Transverse colon (tissue), 4 donors: ENCODE measurements at regions not wholly inside any gene's neighbourhood (a gene's known extent, or its start where the extent isn't known, plus 50 kb on each side); places are given as distances from the start of the nearest gene placed in this dataset.
A peak's percentile ranks its signal among the peaks of the same experiment; 100 is the strongest.

ENCODE experiments used
- DNase-seq: peaks from one replicate; pipeline ENCODE4 v3.0.0-alpha.2; 2019
- H3K27ac ChIP-seq, 4 donors: fragments of 200-600 bp; sonication (generic); 2 replicates each; pipeline ENCODE4 v1.5.1; 2016 to 2018; ENCODE audit warnings: inconsistent platforms in 4 of 4
- H3K27me3 ChIP-seq: fragments of 200-600 bp; sonication (generic); 2 replicates; pipeline ENCODE4 v1.5.1; 2017; ENCODE audit warnings: inconsistent platforms
- H3K36me3 ChIP-seq, 4 donors: fragments of 200-600 bp; sonication (generic); 2 replicates each; pipeline ENCODE4 v1.5.1; 2017 to 2019; ENCODE audit warnings: inconsistent platforms in 4 of 4
- H3K4me1 ChIP-seq, 4 donors: fragments of 200-600 bp; sonication (generic); 2 replicates each; pipeline ENCODE4 v1.5.1; 2017 to 2020; ENCODE audit warnings: inconsistent platforms in 4 of 4
- H3K4me3 ChIP-seq, 4 donors: fragments of 200-600 bp; sonication (generic); 1 replicate in 1 of 4; 2 replicates in 3 of 4; pipeline versions ENCODE4 v1.5.1 to v1.6.1; 2017 to 2019; ENCODE audit warnings: inconsistent platforms in 4 of 4
- H3K9me3 ChIP-seq, 2 donors: fragments of 200-600 bp; sonication (generic); 2 replicates each; pipeline ENCODE4 v1.5.1; 2017 to 2019; ENCODE audit warnings: inconsistent platforms in 2 of 2
- EP300 ChIP-seq: sonication (generic); formaldehyde crosslinking; IDR thresholded peaks from one replicate; pipeline ENCODE4 v1.6.1; 2017; ENCODE audit warnings: antibody characterized with exemption, low read depth
- POLR2A ChIP-seq: fragments of 450-650 bp; IDR thresholded peaks from one replicate; pipeline ENCODE4 v1.6.1; 2016; ENCODE audit warnings: antibody characterized with exemption, mild to moderate bottlenecking, moderate library complexity
- POLR2AphosphoS5 ChIP-seq, 3 donors: sonication (generic); formaldehyde crosslinking; IDR thresholded peaks; one replicate each; pipeline ENCODE4 v1.6.1; 2016; ENCODE audit warnings: antibody characterized with exemption in 3 of 3
- WGBS, 2 donors: methylation state at CpG; one replicate each; pipeline ENCODE4 v1.1.5; 2018; ENCODE audit warnings: low coverage in 1 of 2; 5-methylcytosine and 5-hydroxymethylcytosine counted together
- in situ Hi-C, 4 donors: fragments of 200-750 bp; cut with MboI; loops; one replicate each; pipeline versions ENCODE4 v1.15.0 to v1.15.1; 2017; ENCODE audit warnings: low sequenced_read_pairs in 3 of 4, low pct_ligation_motif_present in 1 of 4, low pct_unique_long_range_greater_than_20kb in 1 of 4
- intact Hi-C: fragments of 100-400 bp; cut with DNase I; formaldehyde crosslinking; loops from one replicate; pipeline ENCODE4 v1.15.1; 2023; ENCODE audit warnings: low total_unique reads
- TF ChIP-seq, protein P1 (sequence below), 5 experiments: fragments of 200-600 bp in 3 of 5; fragments of 450-650 bp in 2 of 5; sonication (generic) in 3 of 5; IDR thresholded peaks; 1 replicate in 2 of 5; 2 replicates in 3 of 5; pipeline ENCODE4 v1.5.1; 2016 to 2017; ENCODE audit warnings: antibody characterized with exemption in 5 of 5, inconsistent platforms in 3 of 5, mild to moderate bottlenecking in 2 of 5, moderate library complexity in 1 of 5

DNA sequence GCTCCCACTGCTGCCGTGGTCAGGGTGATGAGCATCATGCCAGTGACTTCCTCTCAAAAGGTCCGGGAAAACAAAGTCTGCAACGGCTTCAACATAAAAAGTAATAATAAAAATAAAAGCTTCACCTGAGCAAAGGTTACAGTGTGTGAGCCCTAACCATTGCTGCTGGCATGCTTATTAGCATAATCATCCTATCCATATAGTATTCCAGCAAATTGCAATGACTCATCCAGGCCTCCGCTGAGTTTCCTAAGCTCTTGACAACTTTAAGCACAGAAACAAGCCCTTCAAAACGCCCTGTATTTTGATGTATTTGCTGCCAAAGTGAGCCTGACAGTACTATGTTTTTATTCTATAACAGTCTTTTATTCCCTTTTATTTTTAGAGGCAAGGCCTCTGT is 100.5 kb downstream of the AASDH start:
- H3K4me1 ChIP-seq = peaks cover 0 to 22% (median 5%) of the 10 kb centered on the region in 4 donors
- WGBS, 2 donors = 69 to 79% methylated on average over 5 of the region's 5 CpGs
- H3K36me3 ChIP-seq = no peaks in the 10 kb centered on the region
- no peak for DNase-seq
- H3K4me3 ChIP-seq = no peak overlapping the region
- no peak overlapping the region for H3K27ac ChIP-seq
- TF ChIP-seq EP300 (no peak), POLR2AphosphoS5 (IDR thresholded peaks at IDR 0.05) (no peak), POLR2A (no peak)
- TF ChIP-seq, protein P1, sequence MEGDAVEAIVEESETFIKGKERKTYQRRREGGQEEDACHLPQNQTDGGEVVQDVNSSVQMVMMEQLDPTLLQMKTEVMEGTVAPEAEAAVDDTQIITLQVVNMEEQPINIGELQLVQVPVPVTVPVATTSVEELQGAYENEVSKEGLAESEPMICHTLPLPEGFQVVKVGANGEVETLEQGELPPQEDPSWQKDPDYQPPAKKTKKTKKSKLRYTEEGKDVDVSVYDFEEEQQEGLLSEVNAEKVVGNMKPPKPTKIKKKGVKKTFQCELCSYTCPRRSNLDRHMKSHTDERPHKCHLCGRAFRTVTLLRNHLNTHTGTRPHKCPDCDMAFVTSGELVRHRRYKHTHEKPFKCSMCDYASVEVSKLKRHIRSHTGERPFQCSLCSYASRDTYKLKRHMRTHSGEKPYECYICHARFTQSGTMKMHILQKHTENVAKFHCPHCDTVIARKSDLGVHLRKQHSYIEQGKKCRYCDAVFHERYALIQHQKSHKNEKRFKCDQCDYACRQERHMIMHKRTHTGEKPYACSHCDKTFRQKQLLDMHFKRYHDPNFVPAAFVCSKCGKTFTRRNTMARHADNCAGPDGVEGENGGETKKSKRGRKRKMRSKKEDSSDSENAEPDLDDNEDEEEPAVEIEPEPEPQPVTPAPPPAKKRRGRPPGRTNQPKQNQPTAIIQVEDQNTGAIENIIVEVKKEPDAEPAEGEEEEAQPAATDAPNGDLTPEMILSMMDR (IDR thresholded peaks at IDR 0.05) = no peak
- H3K9me3 ChIP-seq = no peaks in the 10 kb centered on the region
- in situ Hi-C loops = no loop called here
- intact Hi-C loops = no loop called here
- H3K27me3 ChIP-seq = no peaks in the 10 kb centered on the region

DNA sequence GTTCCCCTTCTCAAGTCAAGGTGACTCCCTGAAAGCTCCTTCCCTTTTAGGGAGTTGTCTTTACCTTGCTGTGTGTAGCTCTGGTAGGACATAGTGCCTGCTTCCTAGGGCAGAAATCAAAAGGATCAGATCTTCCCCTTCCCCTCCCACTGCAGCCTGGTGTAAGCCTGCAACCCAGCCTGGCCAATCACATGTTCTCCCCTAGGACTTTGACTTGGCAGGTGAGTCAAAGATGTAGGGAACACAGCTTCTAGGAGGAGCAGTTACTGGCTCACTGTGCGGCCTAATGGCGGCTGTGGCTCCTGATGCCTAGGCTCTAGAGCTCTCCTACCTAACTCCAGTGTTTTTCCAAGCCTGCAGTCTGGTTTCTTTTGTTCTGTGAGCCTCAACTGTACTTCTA is 103.9 kb downstream of the AASDH start:
- Histone ChIP-seq H3K27ac (no peak overlapping the region), H3K4me1 (peaks cover 0 to 4% (median 0%) of the 10 kb centered on the region in 4 donors), H3K4me3 (no peak overlapping the region), H3K27me3 (no peaks in the 10 kb centered on the region), H3K9me3 (no peaks in the 10 kb centered on the region), H3K36me3 (no peaks in the 10 kb centered on the region)
- in situ Hi-C loops = no loop called here
- no peak for TF ChIP-seq POLR2AphosphoS5 (IDR thresholded peaks at IDR 0.05)
- TF ChIP-seq, protein P1 (IDR thresholded peaks at IDR 0.05) = no peak
- 92% methylated on average over 2 of the region's 2 CpGs; no CpG with 5 or more reads in 1 of the 2 donors for WGBS, 2 donors
- intact Hi-C loops = no loop called here
- peak; percentile 25 for DNase-seq

DNA sequence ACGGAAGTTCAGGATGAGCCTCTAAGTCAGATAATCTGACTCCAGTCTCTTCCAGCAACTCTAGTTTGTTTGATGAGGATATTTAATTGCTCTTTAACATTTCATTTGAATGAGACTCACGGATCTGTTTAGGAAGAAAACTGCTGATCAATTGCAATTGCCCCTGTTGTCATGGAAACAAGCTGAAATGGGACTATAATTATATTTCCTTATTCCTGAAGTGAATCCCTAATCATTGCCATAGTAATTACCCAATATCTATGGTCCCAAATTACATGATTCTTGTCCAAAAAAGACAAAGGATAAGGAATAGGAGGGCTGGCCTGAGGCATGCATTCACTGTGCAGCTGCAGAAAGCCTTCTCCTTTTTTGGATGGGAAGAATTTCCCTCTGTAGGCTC is 105.3 kb downstream of the AASDH start:
- no peaks in the 10 kb centered on the region for H3K9me3 ChIP-seq
- no peaks in the 10 kb centered on the region for H3K27me3 ChIP-seq
- in situ Hi-C loops = no loop called here
- no peak for TF ChIP-seq EP300
- TF ChIP-seq POLR2A = no peak
- TF ChIP-seq, protein P1 (IDR thresholded peaks at IDR 0.05) = no peak
- no peak for TF ChIP-seq POLR2AphosphoS5 (IDR thresholded peaks at IDR 0.05)
- 76 to 80% methylated on average over 2 of the region's 2 CpGs for WGBS, 2 donors
- no peaks in the 10 kb centered on the region for H3K4me1 ChIP-seq
- no peaks in the 10 kb centered on the region for H3K36me3 ChIP-seq
- H3K27ac ChIP-seq = no peak overlapping the region
- no peak for DNase-seq
- H3K4me3 ChIP-seq = no peak overlapping the region
- intact Hi-C loops = no loop called here

GRCh38 chr4:56276547-56276946 is 110.7 kb downstream of the AASDH start:
- H3K4me1 ChIP-seq = peaks cover 0 to 5% (median 4%) of the 10 kb centered on the region in 4 donors
- in situ Hi-C loops = no loop called here
- peaks cover 0 to 3% (median 0%) of the 10 kb centered on the region in 4 donors for H3K36me3 ChIP-seq
- H3K27ac ChIP-seq = no peak overlapping the region
- intact Hi-C loops = no loop called here
- DNase-seq = no peak
- no peaks in the 10 kb centered on the region for H3K9me3 ChIP-seq
- H3K4me3 ChIP-seq = no peak overlapping the region
- TF ChIP-seq, protein P1 (IDR thresholded peaks at IDR 0.05) = no peak
- TF ChIP-seq EP300 = no peak
- H3K27me3 ChIP-seq = no peaks in the 10 kb centered on the region
